ENCODE measurements at regions not wholly inside any gene's neighbourhood (a gene's known extent, or its start where the extent isn't known, plus 50 kb on each side); places are given as distances from the start of the nearest gene placed in this dataset.
"Not testable (repeated sequence)": the region's sequence is repeated elsewhere in the genome, so short reads cannot be mapped to it uniquely, and the experiment has no call there.

DNA sequence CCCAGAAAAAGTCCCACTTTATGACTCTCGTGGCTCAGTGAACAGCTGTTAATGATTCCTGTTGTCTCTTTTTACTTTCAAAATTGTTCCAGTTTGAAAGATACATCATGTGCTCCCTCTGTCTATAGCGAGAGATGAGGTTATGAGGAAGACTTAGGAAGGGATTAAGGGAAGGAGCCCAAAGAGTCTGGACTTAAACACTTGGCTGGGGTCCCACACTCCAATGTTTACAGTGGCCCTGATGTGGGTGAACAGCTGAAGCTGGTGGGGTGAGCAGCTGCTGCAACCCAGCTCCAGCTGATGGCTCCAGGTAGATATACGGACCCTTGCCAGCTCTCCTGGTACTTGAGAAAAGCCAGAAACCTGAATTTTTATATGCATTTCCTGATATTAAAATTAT is 84.5 kb upstream of the PLET1 start:
- TF ChIP-seq, protein P1, sequence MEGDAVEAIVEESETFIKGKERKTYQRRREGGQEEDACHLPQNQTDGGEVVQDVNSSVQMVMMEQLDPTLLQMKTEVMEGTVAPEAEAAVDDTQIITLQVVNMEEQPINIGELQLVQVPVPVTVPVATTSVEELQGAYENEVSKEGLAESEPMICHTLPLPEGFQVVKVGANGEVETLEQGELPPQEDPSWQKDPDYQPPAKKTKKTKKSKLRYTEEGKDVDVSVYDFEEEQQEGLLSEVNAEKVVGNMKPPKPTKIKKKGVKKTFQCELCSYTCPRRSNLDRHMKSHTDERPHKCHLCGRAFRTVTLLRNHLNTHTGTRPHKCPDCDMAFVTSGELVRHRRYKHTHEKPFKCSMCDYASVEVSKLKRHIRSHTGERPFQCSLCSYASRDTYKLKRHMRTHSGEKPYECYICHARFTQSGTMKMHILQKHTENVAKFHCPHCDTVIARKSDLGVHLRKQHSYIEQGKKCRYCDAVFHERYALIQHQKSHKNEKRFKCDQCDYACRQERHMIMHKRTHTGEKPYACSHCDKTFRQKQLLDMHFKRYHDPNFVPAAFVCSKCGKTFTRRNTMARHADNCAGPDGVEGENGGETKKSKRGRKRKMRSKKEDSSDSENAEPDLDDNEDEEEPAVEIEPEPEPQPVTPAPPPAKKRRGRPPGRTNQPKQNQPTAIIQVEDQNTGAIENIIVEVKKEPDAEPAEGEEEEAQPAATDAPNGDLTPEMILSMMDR (IDR thresholded peaks at IDR 0.05), result no peak
- H3K27ac ChIP-seq, result no peak overlapping the region
- no peaks in the 10 kb centered on the region for H3K27me3 ChIP-seq (ENCODE audit: control insufficient read depth, insufficient read depth, low read length)
- no peaks in the 10 kb centered on the region for H3K4me1 ChIP-seq
- H3K9ac ChIP-seq, result no peak overlapping the region
- no peak overlapping the region for H3K4me3 ChIP-seq (ENCODE audit: low read depth, low read length)
- no peak overlapping the region for H2AFZ ChIP-seq
- H3K9me3 ChIP-seq (ENCODE audit: control insufficient read depth, low read length), result no peaks in the 10 kb centered on the region
- no peak overlapping the region for H3K4me2 ChIP-seq (ENCODE audit: low read length)
- no peaks in the 10 kb centered on the region for H3K36me3 ChIP-seq (ENCODE audit: control insufficient read depth, insufficient read depth, low read length)
- no peaks in the 10 kb centered on the region for H3K79me2 ChIP-seq

DNA sequence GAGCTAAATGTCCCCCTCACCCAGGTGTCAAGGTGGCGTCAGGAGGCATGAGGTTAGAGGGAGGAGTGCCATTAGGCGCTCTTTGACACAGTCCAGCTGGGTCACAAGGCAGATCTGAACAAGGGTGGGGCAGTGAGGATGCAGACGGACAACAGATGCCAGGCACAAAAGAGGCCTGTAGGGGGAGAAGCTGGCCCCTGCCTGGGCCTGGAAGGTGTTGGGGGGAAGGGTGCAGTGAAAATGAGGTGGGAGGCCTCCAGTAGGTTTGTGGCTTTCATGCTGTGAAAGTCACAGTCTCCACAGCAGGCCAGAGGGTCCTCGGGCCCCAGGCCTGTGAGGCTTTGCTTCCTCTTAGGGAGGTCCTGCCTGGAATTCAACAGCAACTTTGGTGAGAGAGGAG is 85.0 kb upstream of the PLET1 start:
- H3K4me2 ChIP-seq (ENCODE audit: low read length), result no peak overlapping the region
- no peak overlapping the region for H3K9ac ChIP-seq
- no peaks in the 10 kb centered on the region for H3K9me3 ChIP-seq (ENCODE audit: control insufficient read depth, low read length)

DNA sequence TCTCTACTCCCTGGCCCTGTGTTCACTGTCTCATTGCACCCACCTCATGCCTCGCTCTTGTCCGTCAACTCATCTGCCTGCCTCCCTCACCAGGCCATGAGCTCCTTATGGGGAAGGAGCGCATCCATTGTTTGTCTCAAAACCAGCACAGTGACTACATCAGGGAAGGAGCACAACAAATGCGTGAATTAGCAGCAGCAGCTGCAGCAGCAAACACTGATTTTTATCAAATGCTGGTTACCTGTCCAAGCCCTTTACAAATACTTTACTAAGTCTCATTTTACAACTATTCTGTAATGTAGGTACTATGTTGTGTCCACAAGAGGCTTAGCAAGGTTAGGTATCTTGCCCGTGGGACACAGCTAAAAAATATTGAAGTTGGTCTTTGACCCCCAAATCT is 85.9 kb upstream of the PLET1 start:
- Histone ChIP-seq H3K9me3 (ENCODE audit: control insufficient read depth, low read length) (no peaks in the 10 kb centered on the region), H2AFZ (no peak overlapping the region), H3K27ac (no peak overlapping the region), H3K79me2 (no peaks in the 10 kb centered on the region), H3K27me3 (ENCODE audit: control insufficient read depth, insufficient read depth, low read length) (no peaks in the 10 kb centered on the region), H3K4me3 (ENCODE audit: low read depth, low read length) (no peak overlapping the region), H3K4me1 (no peaks in the 10 kb centered on the region), H3K4me2 (ENCODE audit: low read length) (no peak overlapping the region), H3K9ac (no peak overlapping the region), H3K36me3 (ENCODE audit: control insufficient read depth, insufficient read depth, low read length) (no peaks in the 10 kb centered on the region)
- TF ChIP-seq, protein P1 (IDR thresholded peaks at IDR 0.05), result no peak

More for the DNA sequence above, 85.0 kb upstream of the PLET1 start:
- H3K4me1 ChIP-seq, result no peaks in the 10 kb centered on the region
- no peaks in the 10 kb centered on the region for H3K27me3 ChIP-seq (ENCODE audit: control insufficient read depth, insufficient read depth, low read length)
- TF ChIP-seq, protein P1 (IDR thresholded peaks at IDR 0.05), result no peak
- H3K79me2 ChIP-seq, result no peaks in the 10 kb centered on the region
- no peaks in the 10 kb centered on the region for H3K36me3 ChIP-seq (ENCODE audit: control insufficient read depth, insufficient read depth, low read length)
- no peak overlapping the region for H3K4me3 ChIP-seq (ENCODE audit: low read depth, low read length)
- no peak overlapping the region for H2AFZ ChIP-seq
- no peak overlapping the region for H3K27ac ChIP-seq

DNA sequence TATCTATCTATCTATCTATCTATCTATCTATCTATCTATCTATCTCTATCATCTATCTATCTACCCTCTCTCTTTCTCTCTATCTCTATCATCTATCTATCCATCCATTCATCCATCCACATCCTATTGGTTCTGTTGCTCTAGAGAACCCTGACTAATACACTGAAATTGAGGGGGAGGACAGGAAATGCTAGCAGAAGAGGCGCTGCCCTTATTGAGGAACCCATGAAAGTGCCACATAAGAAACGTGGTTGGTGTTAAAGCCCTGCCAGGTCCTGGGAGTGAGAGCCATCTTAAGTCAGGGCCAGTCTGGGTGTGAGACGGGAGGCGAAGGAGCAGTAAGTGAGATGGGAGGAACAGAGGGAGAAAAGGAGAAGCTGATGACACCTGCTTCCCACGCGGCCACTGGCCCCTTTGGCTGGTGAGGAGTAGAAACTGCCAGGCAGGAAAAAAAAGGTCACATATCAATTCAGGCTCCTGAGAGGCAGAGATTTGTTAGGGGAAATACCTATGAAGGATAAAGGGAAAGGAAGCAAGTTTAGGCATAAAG is 87.9 kb upstream of the PLET1 start:
- no peak overlapping the region for H3K27ac ChIP-seq
- no peak overlapping the region for H3K9ac ChIP-seq
- H3K36me3 ChIP-seq (ENCODE audit: control insufficient read depth, insufficient read depth, low read length), result no peaks in the 10 kb centered on the region
- H3K27me3 ChIP-seq (ENCODE audit: control insufficient read depth, insufficient read depth, low read length), result no peaks in the 10 kb centered on the region
- no peak overlapping the region for H3K4me3 ChIP-seq (ENCODE audit: low read depth, low read length)
- H3K4me2 ChIP-seq (ENCODE audit: low read length), result no peak overlapping the region
- no peaks in the 10 kb centered on the region for H3K9me3 ChIP-seq (ENCODE audit: control insufficient read depth, low read length)
- no peaks in the 10 kb centered on the region for H3K4me1 ChIP-seq
- no peaks in the 10 kb centered on the region for H3K79me2 ChIP-seq
- TF ChIP-seq, protein P1 (IDR thresholded peaks at IDR 0.05), result no peak
- no peak overlapping the region for H2AFZ ChIP-seq

DNA sequence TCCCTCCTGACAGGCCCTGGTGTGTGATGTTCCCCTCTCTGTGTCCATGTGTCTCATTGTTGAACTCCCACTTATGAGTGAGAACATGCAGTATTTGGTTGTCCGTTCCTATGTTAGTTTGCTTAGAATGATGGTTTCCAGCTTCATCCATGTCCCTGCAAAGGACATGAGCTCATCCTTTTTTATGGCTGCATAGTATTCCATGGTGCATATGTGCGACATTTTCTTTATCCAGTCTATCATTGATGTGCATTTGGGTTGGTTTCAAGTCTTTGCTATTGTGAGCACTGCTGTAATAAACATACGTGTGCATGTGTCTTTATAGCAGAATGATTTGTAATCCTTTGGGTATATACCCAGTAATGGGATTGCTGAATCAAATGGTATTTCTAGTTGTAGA is 90.8 kb upstream of the PLET1 start:
- not testable (repeated sequence) for H3K9ac ChIP-seq; H3K27ac ChIP-seq; H3K4me2 ChIP-seq (ENCODE audit: low read length); H3K27me3 ChIP-seq (ENCODE audit: control insufficient read depth, insufficient read depth, low read length); H3K4me3 ChIP-seq (ENCODE audit: low read depth, low read length); H3K79me2 ChIP-seq; H3K36me3 ChIP-seq (ENCODE audit: control insufficient read depth, insufficient read depth, low read length); H2AFZ ChIP-seq; H3K4me1 ChIP-seq; H3K9me3 ChIP-seq (ENCODE audit: control insufficient read depth, low read length)
